Erythroblast (primary cell): ENCODE measurements at regions not wholly inside any gene's neighbourhood (a gene's known extent, or its start where the extent isn't known, plus 50 kb on each side); places are given as distances from the start of the nearest gene placed in this dataset.

Experiments used
- GATA1 ChIP-seq: IDR thresholded peaks from 2 replicates; pipeline ENCODE4 v1.6.1; 2011; ENCODE audit warnings: low read depth, mild to moderate bottlenecking, control low read depth, low read length, moderate library complexity
- POLR2A ChIP-seq: IDR thresholded peaks from 2 replicates; pipeline ENCODE4 v1.6.1; 2011; ENCODE audit warnings: mild to moderate bottlenecking, low read length

DNA sequence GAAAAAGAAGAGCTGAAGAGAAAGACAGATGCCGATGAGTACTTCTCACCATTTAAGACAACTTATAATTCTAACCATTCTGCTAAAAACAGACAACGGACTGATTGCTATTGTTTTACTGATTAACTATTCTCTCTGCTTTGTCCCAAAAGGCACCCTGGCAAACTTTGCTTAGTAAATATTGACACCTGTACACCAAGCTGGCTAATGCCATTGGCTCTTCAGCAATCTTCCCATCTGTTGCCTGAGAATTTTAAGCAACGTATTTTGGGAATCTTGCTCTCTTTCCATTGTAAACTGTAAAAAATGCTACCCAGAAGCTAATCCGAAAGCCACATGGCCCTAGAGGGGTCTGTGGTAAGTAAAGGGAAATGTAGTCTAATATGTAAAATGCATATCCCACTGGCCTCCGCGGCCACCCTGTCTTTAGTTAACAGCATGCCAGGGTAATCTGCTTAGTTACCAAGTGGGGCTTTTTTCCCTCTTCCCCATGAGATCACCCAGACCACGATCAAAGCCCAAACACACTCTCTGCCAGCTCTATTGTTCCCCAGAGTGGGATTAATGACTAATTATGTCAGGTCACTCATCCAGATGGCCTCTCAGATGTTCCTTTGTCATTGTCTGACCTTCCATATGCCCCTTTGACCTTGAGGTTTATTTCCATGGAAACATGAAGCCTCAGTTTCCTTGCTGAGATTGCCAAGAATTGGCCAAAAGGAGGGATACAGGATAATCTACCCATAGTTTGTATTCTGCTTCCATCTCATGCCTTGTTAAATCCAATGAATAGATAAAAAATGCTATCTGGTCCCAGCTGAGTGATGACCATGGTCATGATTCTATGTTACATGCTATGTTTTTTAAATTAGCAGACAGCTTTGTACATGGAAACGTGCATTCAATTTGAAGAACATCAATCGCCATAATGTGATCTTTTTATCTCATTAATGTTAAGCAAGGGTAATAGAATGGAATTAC, 216.4 kb upstream of the MCHR2 start:
- TF ChIP-seq POLR2A (no peak), GATA1 (no peak)
